ENCODE measurements at regions not wholly inside any gene's neighbourhood (a gene's known extent, or its start where the extent isn't known, plus 50 kb on each side); places are given as distances from the start of the nearest gene placed in this dataset.

DNA sequence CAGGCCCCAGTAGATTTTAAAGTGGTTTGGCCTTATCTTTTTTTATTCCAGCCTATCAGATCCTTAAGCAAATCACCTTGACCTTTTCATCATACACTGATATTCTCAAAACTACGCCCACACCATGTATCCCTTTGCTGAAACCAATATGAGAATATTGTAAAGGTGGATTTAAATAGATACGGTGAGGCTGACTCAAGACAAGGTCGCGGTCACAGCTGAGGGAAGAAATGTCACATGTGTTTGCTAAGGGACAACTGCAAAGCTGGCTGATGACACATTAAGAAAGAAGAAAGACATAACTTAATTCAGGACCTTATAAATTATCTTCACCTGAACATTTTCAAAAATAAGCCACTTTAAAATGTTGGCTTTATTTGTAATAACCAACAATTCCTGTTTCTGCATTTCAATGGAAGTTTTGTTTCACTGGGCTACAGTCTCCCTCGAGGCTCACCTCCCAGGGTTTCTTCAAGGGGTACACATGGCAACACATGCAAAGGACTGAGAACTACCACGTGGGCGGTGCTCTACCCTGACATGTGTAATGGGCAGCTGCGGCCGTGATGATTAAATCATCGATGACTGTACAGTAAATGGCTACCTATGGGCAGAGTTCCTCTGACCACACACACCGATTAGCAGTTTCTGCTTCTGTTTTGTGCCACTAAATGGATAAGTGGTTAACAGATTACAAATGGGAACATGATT is 189.5 kb downstream of the SIPA1L2 start:
- POLR2A ChIA-PET: no interaction called here
- CTCF ChIA-PET: no interaction called here
- Histone ChIP-seq H3K36me3 (ENCODE audit: control insufficient read depth, insufficient read depth, low read length) (no peaks in the 10 kb centered on the region), H3K4me3 (ENCODE audit: low read depth, low read length) (no peak overlapping the region), H3K27me3 (ENCODE audit: control insufficient read depth, insufficient read depth, low read length) (no peaks in the 10 kb centered on the region; the same call in 1 of the 2 replicates)
- no peak for DNase-seq (ENCODE audit: low read depth)
- TF ChIP-seq, protein P1, sequence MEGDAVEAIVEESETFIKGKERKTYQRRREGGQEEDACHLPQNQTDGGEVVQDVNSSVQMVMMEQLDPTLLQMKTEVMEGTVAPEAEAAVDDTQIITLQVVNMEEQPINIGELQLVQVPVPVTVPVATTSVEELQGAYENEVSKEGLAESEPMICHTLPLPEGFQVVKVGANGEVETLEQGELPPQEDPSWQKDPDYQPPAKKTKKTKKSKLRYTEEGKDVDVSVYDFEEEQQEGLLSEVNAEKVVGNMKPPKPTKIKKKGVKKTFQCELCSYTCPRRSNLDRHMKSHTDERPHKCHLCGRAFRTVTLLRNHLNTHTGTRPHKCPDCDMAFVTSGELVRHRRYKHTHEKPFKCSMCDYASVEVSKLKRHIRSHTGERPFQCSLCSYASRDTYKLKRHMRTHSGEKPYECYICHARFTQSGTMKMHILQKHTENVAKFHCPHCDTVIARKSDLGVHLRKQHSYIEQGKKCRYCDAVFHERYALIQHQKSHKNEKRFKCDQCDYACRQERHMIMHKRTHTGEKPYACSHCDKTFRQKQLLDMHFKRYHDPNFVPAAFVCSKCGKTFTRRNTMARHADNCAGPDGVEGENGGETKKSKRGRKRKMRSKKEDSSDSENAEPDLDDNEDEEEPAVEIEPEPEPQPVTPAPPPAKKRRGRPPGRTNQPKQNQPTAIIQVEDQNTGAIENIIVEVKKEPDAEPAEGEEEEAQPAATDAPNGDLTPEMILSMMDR (IDR thresholded peaks at IDR 0.05; ENCODE audit: insufficient read depth, low read depth, low read length): no peak

DNA sequence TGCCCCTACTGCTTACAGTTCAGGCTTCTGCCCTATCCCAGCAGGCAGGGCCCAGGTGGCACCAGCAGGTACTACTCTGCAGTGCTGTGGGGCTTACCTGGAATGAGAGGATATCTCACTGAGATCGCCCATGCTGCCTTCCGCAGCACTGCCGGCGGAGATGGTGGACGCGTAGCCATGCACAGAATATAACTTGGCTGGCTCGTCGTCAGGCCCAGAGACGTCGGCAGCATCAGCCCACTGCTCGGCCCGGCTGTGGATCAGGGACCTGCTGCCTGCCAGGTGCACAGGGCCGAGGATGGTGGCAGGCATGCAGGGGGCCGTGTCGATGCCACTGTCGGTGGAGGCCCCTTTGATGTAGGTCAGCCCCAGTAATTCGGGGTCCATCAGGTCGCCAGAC is 190.9 kb downstream of the SIPA1L2 start:
- H3K4me3 ChIP-seq (ENCODE audit: low read depth, low read length): no peak overlapping the region
- ChIA-PET CTCF (no interaction called here), POLR2A (no interaction called here)
- no peaks in the 10 kb centered on the region for H3K36me3 ChIP-seq (ENCODE audit: control insufficient read depth, insufficient read depth, low read length)
- TF ChIP-seq, protein P1 (IDR thresholded peaks at IDR 0.05; ENCODE audit: insufficient read depth, low read depth, low read length): no peak
- no peak for DNase-seq (ENCODE audit: low read depth)
- H3K27me3 ChIP-seq (ENCODE audit: control insufficient read depth, insufficient read depth, low read length): no peaks in the 10 kb centered on the region; the same call in 1 of the 2 replicates

DNA sequence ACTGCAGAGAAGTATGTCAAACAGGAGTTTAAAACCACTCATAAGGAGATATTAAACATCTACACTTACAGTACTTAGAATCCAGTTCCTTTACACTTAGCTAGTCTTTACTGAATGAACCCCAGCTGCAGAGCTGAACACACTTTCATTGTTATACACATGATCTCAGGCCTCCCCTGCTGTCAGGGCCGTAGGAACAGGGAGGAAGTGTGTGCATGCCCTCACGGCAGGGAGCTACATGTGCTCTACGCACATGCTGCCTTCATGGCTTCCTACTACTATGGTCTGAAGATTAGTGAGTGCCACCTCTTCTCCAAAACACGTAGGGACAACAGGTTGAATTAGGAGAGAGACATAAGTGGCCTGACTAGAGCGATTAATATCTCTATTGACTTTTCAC is 191.5 kb downstream of the SIPA1L2 start:
- DNase-seq (ENCODE audit: low read depth): no peak
- ChIA-PET CTCF (no interaction called here), POLR2A (no interaction called here)
- H3K36me3 ChIP-seq (ENCODE audit: control insufficient read depth, insufficient read depth, low read length): no peaks in the 10 kb centered on the region
- H3K4me3 ChIP-seq (ENCODE audit: low read depth, low read length): no peak overlapping the region
- TF ChIP-seq, protein P1 (IDR thresholded peaks at IDR 0.05; ENCODE audit: insufficient read depth, low read depth, low read length): no peak
- no peaks in the 10 kb centered on the region; the same call in 1 of the 2 replicates for H3K27me3 ChIP-seq (ENCODE audit: control insufficient read depth, insufficient read depth, low read length)

DNA sequence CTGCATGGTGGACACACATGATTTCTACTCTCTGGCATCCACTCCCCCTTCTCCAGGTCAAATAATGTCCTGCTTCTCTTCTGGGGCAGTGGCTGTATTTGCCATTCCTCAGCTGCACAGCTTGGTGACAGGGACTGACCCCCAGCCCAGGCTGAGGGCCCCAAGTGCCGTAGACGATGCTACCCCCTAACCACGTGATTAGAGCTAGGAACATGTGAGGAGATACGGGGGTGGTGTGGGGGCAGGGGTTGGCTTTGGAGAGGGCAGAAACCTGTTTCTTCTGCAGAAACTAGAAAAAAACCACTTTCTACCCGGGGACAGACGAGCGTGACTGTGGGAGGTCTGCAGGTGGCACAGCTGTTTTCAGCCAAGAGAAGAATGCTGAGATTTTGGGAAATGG is 192.4 kb downstream of the SIPA1L2 start:
- TF ChIP-seq, protein P1 (IDR thresholded peaks at IDR 0.05; ENCODE audit: insufficient read depth, low read depth, low read length): no peak
- no peaks in the 10 kb centered on the region; the same call in 1 of the 2 replicates for H3K27me3 ChIP-seq (ENCODE audit: control insufficient read depth, insufficient read depth, low read length)
- CTCF ChIA-PET: no interaction called here
- H3K36me3 ChIP-seq (ENCODE audit: control insufficient read depth, insufficient read depth, low read length): no peaks in the 10 kb centered on the region
- POLR2A ChIA-PET: no interaction called here
- no peak overlapping the region for H3K4me3 ChIP-seq (ENCODE audit: low read depth, low read length)
- DNase-seq (ENCODE audit: low read depth): no peak

DNA sequence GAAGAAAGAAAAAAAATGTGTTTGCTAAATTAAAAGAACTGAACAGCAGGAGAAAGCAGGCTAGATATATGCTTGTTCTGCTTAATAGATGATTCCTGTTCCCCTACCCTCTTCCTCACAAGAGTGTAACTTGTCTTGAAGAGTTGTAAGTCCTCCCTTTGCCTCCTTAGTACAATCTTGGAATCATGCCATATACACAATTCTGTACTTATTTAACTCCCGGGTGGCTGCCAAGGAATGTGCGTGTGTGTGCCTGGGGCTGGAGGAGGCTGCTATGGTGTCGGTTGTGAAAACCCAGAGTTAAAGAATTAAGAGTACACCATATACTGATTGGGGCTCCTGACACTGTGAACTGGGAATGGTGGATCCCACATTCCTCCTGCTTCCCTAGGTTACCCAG is 194.2 kb downstream of the SIPA1L2 start:
- Histone ChIP-seq H3K36me3 (ENCODE audit: control insufficient read depth, insufficient read depth, low read length) (no peaks in the 10 kb centered on the region), H3K27me3 (ENCODE audit: control insufficient read depth, insufficient read depth, low read length) (no peaks in the 10 kb centered on the region; the same call in 1 of the 2 replicates), H3K4me3 (ENCODE audit: low read depth, low read length) (no peak overlapping the region)
- no peak for DNase-seq (ENCODE audit: low read depth)
- TF ChIP-seq, protein P1 (IDR thresholded peaks at IDR 0.05; ENCODE audit: insufficient read depth, low read depth, low read length): no peak
- CTCF ChIA-PET: no interaction called here
- POLR2A ChIA-PET: no interaction called here
